ENCODE measurements at regions not wholly inside any gene's neighbourhood (a gene's known extent, or its start where the extent isn't known, plus 50 kb on each side); places are given as distances from the start of the nearest gene placed in this dataset.

DNA sequence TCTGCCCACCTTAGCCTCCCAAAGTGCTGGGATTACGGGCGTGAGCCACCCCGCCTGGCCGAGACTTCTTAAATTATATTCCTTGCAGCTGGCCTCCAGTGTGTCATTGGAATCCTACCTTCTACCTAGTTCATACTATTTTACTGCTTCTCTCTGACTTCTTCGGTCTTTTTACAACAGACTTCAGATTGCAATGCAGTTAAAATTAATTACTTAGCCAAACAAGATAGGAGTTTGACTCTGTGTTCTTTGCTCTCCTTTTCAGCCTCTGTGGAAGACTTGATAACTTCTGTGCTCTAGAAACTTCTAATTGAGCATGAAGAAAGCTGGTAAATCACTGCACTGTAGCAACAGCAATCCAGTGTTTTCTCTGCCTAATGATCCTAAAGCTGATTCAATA, 199.5 kb downstream of the GASK1B start:
- Histone ChIP-seq H3K79me1 (ENCODE audit: low read depth, low read length) (no peaks in the 10 kb centered on the region), H3K27ac (replicated peaks; ENCODE audit: low read length) (no peak overlapping the region), H2AFZ (ENCODE audit: low read length) (no peak overlapping the region), H3K4me3 (ENCODE audit: low read length in 2 of 2) (no peak overlapping the region), H3K9me3 (replicated peaks in 1 of 2; ENCODE audit: control insufficient read depth in 2 of 2, insufficient read depth in 1 of 2, low read depth in 1 of 2, low read length in 2 of 2) (no peaks in the 10 kb centered on the region), H3K18ac (ENCODE audit: low read length) (no peak overlapping the region), H3K4ac (ENCODE audit: low read length) (no peak overlapping the region), H2BK12ac (ENCODE audit: low read length) (no peak overlapping the region), H3K14ac (ENCODE audit: low read length) (no peak overlapping the region), H3K23ac (ENCODE audit: low read depth, low read length, poor library complexity) (no peak overlapping the region), H3K4me2 (ENCODE audit: insufficient read depth, low read length, poor library complexity, severe bottlenecking) (no peak overlapping the region), H3K27me3 (ENCODE audit: control insufficient read depth in 3 of 3, insufficient read depth in 3 of 3, low read depth in 1 of 3, low read length in 3 of 3) (no peaks in the 10 kb centered on the region), H4K8ac (ENCODE audit: low read depth, low read length) (no peak overlapping the region), H2BK120ac (ENCODE audit: low read depth, low read length) (no peak overlapping the region), H3K36me3 (replicated peaks in 1 of 2; ENCODE audit: control insufficient read depth in 2 of 2, insufficient read depth in 2 of 2, low read length in 2 of 2) (no peaks in the 10 kb centered on the region), H2BK5ac (ENCODE audit: low read length) (no peak overlapping the region), H3K9ac (ENCODE audit: low read depth, low read length, poor library complexity) (no peak overlapping the region), H3K4me1 (ENCODE audit: control insufficient read depth in 2 of 2, insufficient read depth in 1 of 2, low read depth in 1 of 2, low read length in 2 of 2) (no peaks in the 10 kb centered on the region), H2AK5ac (ENCODE audit: low read depth, low read length) (no peak overlapping the region), H4K91ac (ENCODE audit: low read depth, low read length, poor library complexity) (no peak overlapping the region), H2BK15ac (ENCODE audit: low read length) (no peak overlapping the region)
- no peak for DNase-seq (ENCODE audit: low spot score)
- no CpG with 5 or more reads among the region's 5 CpGs for WGBS, 2 donors (ENCODE audit: extremely low coverage in 2 of 2, insufficient read length in 2 of 2, insufficient replicate concordance in 1 of 2)

DNA sequence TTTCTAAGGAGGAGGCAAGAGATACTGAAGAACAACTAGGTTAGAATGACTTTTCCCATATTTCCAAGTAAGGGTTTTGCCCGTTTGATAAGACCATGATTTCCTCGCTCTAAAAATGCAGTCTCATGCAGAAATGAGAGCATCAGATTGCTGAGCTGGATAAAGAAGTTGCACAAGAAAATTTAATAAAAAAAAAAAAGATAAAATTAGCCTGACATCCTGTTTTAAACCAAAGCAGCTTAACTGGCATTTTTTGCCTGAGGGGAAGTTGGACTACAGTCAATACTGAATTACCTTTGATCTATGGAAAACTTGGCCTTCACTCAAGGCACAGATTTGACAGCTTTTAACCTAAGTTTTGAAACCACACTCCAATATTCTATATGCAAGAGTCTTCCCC, 208.4 kb downstream of the GASK1B start:
- H3K27ac ChIP-seq (replicated peaks; ENCODE audit: low read length) = no peak overlapping the region
- H2BK5ac ChIP-seq (ENCODE audit: low read length) = no peak overlapping the region

GRCh38 chr4:157961229-157961990, 211.4 kb downstream of the GASK1B start:
- DNase-seq (ENCODE audit: low spot score) = no peak
- H3K18ac ChIP-seq (ENCODE audit: low read length) = no peak overlapping the region
- H2BK5ac ChIP-seq (ENCODE audit: low read length) = no peak overlapping the region
- H3K4me2 ChIP-seq (ENCODE audit: insufficient read depth, low read length, poor library complexity, severe bottlenecking) = no peak overlapping the region
- no peak overlapping the region for H4K8ac ChIP-seq (ENCODE audit: low read depth, low read length)
- no peak overlapping the region for H3K4ac ChIP-seq (ENCODE audit: low read length)
- H3K9ac ChIP-seq (ENCODE audit: low read depth, low read length, poor library complexity) = no peak overlapping the region
- H2BK15ac ChIP-seq (ENCODE audit: low read length) = no peak overlapping the region
- H2BK120ac ChIP-seq (ENCODE audit: low read depth, low read length) = no peak overlapping the region
- no peak overlapping the region for H3K23ac ChIP-seq (ENCODE audit: low read depth, low read length, poor library complexity)
- H3K36me3 ChIP-seq (replicated peaks in 1 of 2; ENCODE audit: control insufficient read depth in 2 of 2, insufficient read depth in 2 of 2, low read length in 2 of 2) = no peaks in the 10 kb centered on the region
- H3K79me1 ChIP-seq (ENCODE audit: low read depth, low read length) = no peaks in the 10 kb centered on the region
- no peaks in the 10 kb centered on the region for H3K27me3 ChIP-seq (ENCODE audit: control insufficient read depth in 3 of 3, insufficient read depth in 3 of 3, low read depth in 1 of 3, low read length in 3 of 3)
- no peak overlapping the region for H2AFZ ChIP-seq (ENCODE audit: low read length)
- no peak overlapping the region for H3K4me3 ChIP-seq (ENCODE audit: low read length in 2 of 2)
- no peak overlapping the region for H2BK12ac ChIP-seq (ENCODE audit: low read length)
- H3K9me3 ChIP-seq (replicated peaks in 1 of 2; ENCODE audit: control insufficient read depth in 2 of 2, insufficient read depth in 1 of 2, low read depth in 1 of 2, low read length in 2 of 2) = no peaks in the 10 kb centered on the region
- no peak overlapping the region for H3K14ac ChIP-seq (ENCODE audit: low read length)
- H4K91ac ChIP-seq (ENCODE audit: low read depth, low read length, poor library complexity) = no peak overlapping the region
- WGBS, 2 donors (ENCODE audit: extremely low coverage in 2 of 2, insufficient read length in 2 of 2, insufficient replicate concordance in 1 of 2) = no CpG with 5 or more reads among the region's 2 CpGs
- H2AK5ac ChIP-seq (ENCODE audit: low read depth, low read length) = no peak overlapping the region
- no peaks in the 10 kb centered on the region for H3K4me1 ChIP-seq (ENCODE audit: control insufficient read depth in 2 of 2, insufficient read depth in 1 of 2, low read depth in 1 of 2, low read length in 2 of 2)
- no peak overlapping the region for H3K27ac ChIP-seq (replicated peaks; ENCODE audit: low read length)

More for the DNA sequence above, 208.4 kb downstream of the GASK1B start:
- H3K4me2 ChIP-seq (ENCODE audit: insufficient read depth, low read length, poor library complexity, severe bottlenecking) = no peak overlapping the region
- H3K27me3 ChIP-seq (ENCODE audit: control insufficient read depth in 3 of 3, insufficient read depth in 3 of 3, low read depth in 1 of 3, low read length in 3 of 3) = no peaks in the 10 kb centered on the region
- no peak overlapping the region for H3K4ac ChIP-seq (ENCODE audit: low read length)
- no peak overlapping the region for H2BK12ac ChIP-seq (ENCODE audit: low read length)
- no peak overlapping the region for H3K23ac ChIP-seq (ENCODE audit: low read depth, low read length, poor library complexity)
- H2BK120ac ChIP-seq (ENCODE audit: low read depth, low read length) = no peak overlapping the region
- H3K14ac ChIP-seq (ENCODE audit: low read length) = no peak overlapping the region
- no peak overlapping the region for H2AFZ ChIP-seq (ENCODE audit: low read length)
- no peaks in the 10 kb centered on the region for H3K4me1 ChIP-seq (ENCODE audit: control insufficient read depth in 2 of 2, insufficient read depth in 1 of 2, low read depth in 1 of 2, low read length in 2 of 2)
- no peaks in the 10 kb centered on the region for H3K36me3 ChIP-seq (replicated peaks in 1 of 2; ENCODE audit: control insufficient read depth in 2 of 2, insufficient read depth in 2 of 2, low read length in 2 of 2)
- no peak overlapping the region for H3K9ac ChIP-seq (ENCODE audit: low read depth, low read length, poor library complexity)
- H4K8ac ChIP-seq (ENCODE audit: low read depth, low read length) = no peak overlapping the region
- WGBS, 2 donors (ENCODE audit: extremely low coverage in 2 of 2, insufficient read length in 2 of 2, insufficient replicate concordance in 1 of 2) = no CpG with 5 or more reads among the region's 2 CpGs
- no peaks in the 10 kb centered on the region for H3K9me3 ChIP-seq (replicated peaks in 1 of 2; ENCODE audit: control insufficient read depth in 2 of 2, insufficient read depth in 1 of 2, low read depth in 1 of 2, low read length in 2 of 2)
- H3K18ac ChIP-seq (ENCODE audit: low read length) = no peak overlapping the region
- H2AK5ac ChIP-seq (ENCODE audit: low read depth, low read length) = no peak overlapping the region
- H2BK15ac ChIP-seq (ENCODE audit: low read length) = no peak overlapping the region
- no peak overlapping the region for H3K4me3 ChIP-seq (ENCODE audit: low read length in 2 of 2)
- H3K79me1 ChIP-seq (ENCODE audit: low read depth, low read length) = no peaks in the 10 kb centered on the region
- no peak for DNase-seq (ENCODE audit: low spot score)
- no peak overlapping the region for H4K91ac ChIP-seq (ENCODE audit: low read depth, low read length, poor library complexity)

DNA sequence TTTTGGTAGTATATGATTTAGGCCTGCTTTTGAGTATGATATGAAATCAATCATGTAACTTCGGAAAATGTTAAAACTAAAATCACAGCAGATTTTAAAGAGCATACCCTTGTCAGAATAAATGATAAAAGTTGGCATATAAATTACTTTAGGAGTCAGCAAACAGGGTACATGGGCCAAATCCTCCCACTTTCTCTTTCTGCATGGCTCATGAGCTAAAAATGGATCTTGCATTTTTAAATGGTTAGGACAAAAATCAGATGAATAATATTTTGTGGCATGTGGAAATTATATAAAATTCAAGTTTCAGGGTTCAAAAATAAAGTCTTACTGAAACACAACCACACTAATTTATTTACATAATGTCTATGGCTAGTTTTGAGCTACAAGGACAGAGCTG, 214.9 kb downstream of the GASK1B start:
- H3K4me1 ChIP-seq (ENCODE audit: control insufficient read depth in 2 of 2, insufficient read depth in 1 of 2, low read depth in 1 of 2, low read length in 2 of 2) = no peaks in the 10 kb centered on the region
- H3K18ac ChIP-seq (ENCODE audit: low read length) = no peak overlapping the region
- no peak overlapping the region for H4K91ac ChIP-seq (ENCODE audit: low read depth, low read length, poor library complexity)
- H4K8ac ChIP-seq (ENCODE audit: low read depth, low read length) = no peak overlapping the region
- no peaks in the 10 kb centered on the region for H3K9me3 ChIP-seq (replicated peaks in 1 of 2; ENCODE audit: control insufficient read depth in 2 of 2, insufficient read depth in 1 of 2, low read depth in 1 of 2, low read length in 2 of 2)
- WGBS, 2 donors (ENCODE audit: extremely low coverage in 2 of 2, insufficient read length in 2 of 2, insufficient replicate concordance in 1 of 2) = no CpG with 5 or more reads among the region's 1 CpG
- no peak overlapping the region for H2BK5ac ChIP-seq (ENCODE audit: low read length)
- H3K27me3 ChIP-seq (ENCODE audit: control insufficient read depth in 3 of 3, insufficient read depth in 3 of 3, low read depth in 1 of 3, low read length in 3 of 3) = no peaks in the 10 kb centered on the region
- H3K4me2 ChIP-seq (ENCODE audit: insufficient read depth, low read length, poor library complexity, severe bottlenecking) = no peak overlapping the region
- H2AK5ac ChIP-seq (ENCODE audit: low read depth, low read length) = no peak overlapping the region
- no peak overlapping the region for H2BK12ac ChIP-seq (ENCODE audit: low read length)
- no peak overlapping the region for H3K9ac ChIP-seq (ENCODE audit: low read depth, low read length, poor library complexity)
- no peak overlapping the region for H3K4me3 ChIP-seq (ENCODE audit: low read length in 2 of 2)
- H3K36me3 ChIP-seq (replicated peaks in 1 of 2; ENCODE audit: control insufficient read depth in 2 of 2, insufficient read depth in 2 of 2, low read length in 2 of 2) = no peaks in the 10 kb centered on the region
- no peaks in the 10 kb centered on the region for H3K79me1 ChIP-seq (ENCODE audit: low read depth, low read length)
- H2BK120ac ChIP-seq (ENCODE audit: low read depth, low read length) = no peak overlapping the region
- no peak overlapping the region for H2BK15ac ChIP-seq (ENCODE audit: low read length)
- H3K23ac ChIP-seq (ENCODE audit: low read depth, low read length, poor library complexity) = no peak overlapping the region
- H3K4ac ChIP-seq (ENCODE audit: low read length) = no peak overlapping the region
- DNase-seq (ENCODE audit: low spot score) = no peak
- H3K14ac ChIP-seq (ENCODE audit: low read length) = no peak overlapping the region
- H3K27ac ChIP-seq (replicated peaks; ENCODE audit: low read length) = no peak overlapping the region
- H2AFZ ChIP-seq (ENCODE audit: low read length) = no peak overlapping the region
